Stimulated activated CD4-positive, alpha-beta T cell treated with anti-CD3 and anti-CD28 coated beads, Interleukin-1b, Interleukin-23, amount 100 ng/mL, for 4 hours (primary cell): ENCODE measurements at regions not wholly inside any gene's neighbourhood (a gene's known extent, or its start where the extent isn't known, plus 50 kb on each side); places are given as distances from the start of the nearest gene placed in this dataset.
"Not testable (repeated sequence)": the region's sequence is repeated elsewhere in the genome, so short reads cannot be mapped to it uniquely, and the experiment has no call there.

ENCODE experiments used
- DNase-seq, 2 donors: peaks; one replicate each; pipeline ENCODE4 v3.0.0-alpha.2; 2020; ENCODE audit warnings: low read depth in 2 of 2

DNA sequence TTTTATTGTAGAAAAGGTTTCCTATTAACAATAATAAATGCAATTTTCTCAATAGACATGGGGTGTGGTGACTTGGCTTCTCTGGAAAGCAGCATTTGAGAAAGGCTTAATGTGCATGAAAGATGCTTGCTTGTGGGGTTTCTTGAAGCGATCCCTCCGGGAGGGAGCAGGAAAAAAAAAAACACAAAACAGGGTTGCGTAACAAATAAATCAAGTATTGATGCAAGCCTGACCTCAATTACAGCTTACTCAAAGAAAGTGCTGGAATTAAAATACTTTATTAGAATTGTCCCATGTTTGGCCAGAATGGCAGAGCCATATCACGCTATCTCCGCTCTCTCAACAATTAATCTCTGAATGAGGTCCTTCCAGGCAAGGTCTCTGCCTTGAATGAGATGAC, 1612.5 kb downstream of the REEP3 start:
- no peak for DNase-seq

- no peak for DNase-seq
Measured at GRCh38 chr10:65135508-65135907, 1614.3 kb downstream of the REEP3 start.

GRCh38 chr10:65142641-65143435, 1621.6 kb downstream of the REEP3 start:
- DNase-seq = no peak

DNA sequence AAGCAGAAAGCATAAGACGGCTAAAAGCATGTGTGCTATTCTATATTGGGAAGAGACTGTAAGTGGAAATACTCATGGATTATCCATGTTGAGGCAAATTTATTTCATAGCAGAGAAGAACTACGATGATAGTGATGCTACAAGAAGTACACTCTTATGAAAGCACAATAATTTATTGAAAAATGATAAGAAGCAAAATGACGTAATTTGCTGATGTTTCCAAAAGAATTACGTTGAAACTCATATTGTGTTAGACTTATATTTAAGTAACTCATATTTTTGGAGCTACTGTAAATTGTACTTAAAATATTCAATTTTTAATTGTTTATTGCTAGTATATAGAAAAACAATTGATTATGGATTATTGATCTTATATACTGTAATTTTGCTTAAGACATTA, 1622.5 kb downstream of the REEP3 start:
- DNase-seq = no peak

DNA sequence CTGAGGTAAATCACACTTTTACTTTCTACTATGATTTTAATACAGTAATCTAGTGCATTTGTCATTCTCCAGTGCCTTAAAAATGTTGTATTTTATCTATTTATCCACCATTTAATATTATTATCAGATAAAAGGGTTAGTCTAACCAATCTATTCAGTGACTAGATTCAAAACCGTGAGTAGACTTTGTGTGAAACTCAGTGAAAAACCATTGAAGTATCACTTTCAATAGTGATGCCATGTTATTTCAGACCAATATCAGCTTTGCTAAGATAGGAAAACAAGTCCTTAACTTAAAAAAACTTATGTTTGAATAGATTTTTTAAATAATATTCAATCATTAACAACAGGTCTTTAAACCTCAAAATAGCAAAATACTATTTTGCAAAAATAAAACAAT, 1628.7 kb downstream of the REEP3 start:
- no peak for DNase-seq

DNA sequence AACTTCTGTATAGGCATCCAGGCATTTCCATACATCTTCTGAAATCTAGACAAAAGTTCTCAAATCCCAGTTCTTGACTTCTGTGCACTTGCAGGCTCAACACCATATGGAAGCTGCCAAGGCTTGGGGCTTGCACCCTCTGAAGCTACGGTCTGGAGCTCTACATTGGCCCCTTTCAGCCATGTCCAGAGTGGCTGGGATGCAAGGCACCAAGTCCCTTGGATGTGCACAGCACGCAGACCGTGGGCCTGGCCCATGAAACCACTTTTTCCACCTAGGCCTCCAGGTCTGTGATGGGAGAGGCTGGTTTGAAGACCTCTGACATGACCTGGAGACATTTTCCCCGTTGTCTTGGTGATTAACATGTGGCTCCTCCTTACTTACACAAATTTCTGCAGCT, 1645.1 kb downstream of the REEP3 start:
- no peak for DNase-seq

- no peak for DNase-seq
Measured at GRCh38 chr10:65172249-65172648, 1651.0 kb downstream of the REEP3 start.

- no peak for DNase-seq
Measured at GRCh38 chr10:65176994-65177393, 1655.8 kb downstream of the REEP3 start.

- no peak for DNase-seq
Measured at GRCh38 chr10:65183236-65183635, 1662.0 kb downstream of the REEP3 start.

DNA sequence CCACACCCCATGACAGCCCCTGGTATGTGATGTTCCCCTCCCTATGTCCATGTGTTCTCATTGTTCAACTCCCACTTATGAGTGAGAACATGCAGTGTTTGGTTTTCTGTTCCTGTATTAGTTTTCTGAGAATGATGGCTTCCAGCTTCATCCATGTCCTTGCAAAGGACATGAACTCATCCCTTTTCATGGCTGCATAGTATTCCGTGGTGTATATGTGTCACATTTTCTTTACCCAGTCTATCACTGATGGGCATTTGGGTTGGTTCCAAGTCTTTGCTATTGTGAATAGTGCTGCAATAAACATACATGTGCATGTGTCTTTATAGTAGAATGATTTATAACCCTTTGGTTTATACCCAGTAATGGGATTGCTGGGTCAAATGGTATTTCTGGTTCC, 1665.5 kb downstream of the REEP3 start:
- DNase-seq = not testable (repeated sequence)

- no peak for DNase-seq
Measured at GRCh38 chr10:65194126-65194525, 1672.9 kb downstream of the REEP3 start.

- DNase-seq = no peak
Measured at GRCh38 chr10:65194555-65194954, 1673.4 kb downstream of the REEP3 start.

DNA sequence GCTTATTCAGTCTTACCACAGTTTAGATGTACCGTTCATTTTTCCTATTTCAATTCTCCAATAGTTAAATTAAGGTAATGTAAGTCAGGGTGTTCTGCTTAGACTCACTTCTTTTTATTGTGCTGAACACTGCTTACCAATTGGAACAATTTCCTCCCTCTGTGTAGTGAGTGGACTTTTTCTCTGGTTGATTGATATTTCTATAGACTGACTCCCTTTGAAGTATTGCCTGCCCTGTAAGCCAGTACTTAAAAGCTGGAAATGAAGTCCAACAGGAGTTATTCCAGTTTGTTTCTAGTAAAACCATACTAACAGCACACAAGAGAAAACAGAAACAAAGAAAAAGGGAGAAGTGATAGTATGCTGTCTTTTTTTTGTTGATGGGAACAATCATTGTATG, 1674.9 kb downstream of the REEP3 start:
- no peak for DNase-seq

- DNase-seq = no peak
Measured at GRCh38 chr10:65197935-65198334, 1676.7 kb downstream of the REEP3 start.

GRCh38 chr10:65201491-65201890, 1680.3 kb downstream of the REEP3 start:
- DNase-seq = no peak

- no peak for DNase-seq
Measured at GRCh38 chr10:65204999-65205398, 1683.8 kb downstream of the REEP3 start.

GRCh38 chr10:65213170-65213569, 1692.0 kb downstream of the REEP3 start:
- DNase-seq = no peak

DNA sequence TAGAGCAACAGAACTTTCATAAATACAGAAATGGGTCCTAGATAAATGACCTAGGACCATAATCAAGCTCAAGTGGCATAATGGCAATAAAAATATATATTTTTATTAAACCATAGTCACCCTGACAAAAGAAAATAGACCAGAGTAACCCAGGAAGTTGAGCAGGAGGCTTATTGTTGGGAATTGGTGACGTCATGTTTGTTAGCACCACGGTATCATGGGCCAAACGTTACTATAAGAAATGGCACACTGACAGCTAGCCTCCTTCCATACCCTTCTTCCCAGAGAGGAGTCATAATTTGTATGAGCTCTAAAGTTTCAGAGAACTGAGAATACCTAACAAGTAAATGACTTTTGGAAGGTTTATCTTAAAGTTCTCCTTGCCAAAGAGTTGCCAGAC, 1698.2 kb downstream of the REEP3 start:
- no peak for DNase-seq

DNA sequence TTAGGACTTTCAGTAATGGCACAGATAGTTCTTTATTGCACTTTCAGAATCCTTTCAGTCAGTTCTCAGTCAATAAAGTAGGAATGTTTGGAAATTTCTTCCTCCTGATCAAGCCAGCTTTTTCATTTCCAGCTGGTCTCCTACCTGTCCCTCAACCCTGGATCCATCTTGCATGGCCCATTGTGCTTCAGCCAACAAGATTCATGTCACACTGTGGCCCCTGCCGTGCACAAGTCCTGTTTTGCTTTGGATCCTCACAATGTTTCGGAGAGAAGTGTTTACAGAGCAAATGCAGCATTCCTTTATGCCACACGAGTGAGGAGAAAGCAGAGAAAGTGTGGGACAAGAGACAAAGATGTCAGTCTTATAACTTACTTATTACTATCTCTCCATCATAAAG, 1694.7 kb upstream of the LRRTM3 start:
- no peak for DNase-seq

GRCh38 chr10:65234261-65234660, 1691.6 kb upstream of the LRRTM3 start:
- no peak for DNase-seq

- DNase-seq = no peak
Measured at GRCh38 chr10:65235266-65235665, 1690.6 kb upstream of the LRRTM3 start.

- DNase-seq = no peak
Measured at GRCh38 chr10:65235846-65236245, 1690.0 kb upstream of the LRRTM3 start.

DNA sequence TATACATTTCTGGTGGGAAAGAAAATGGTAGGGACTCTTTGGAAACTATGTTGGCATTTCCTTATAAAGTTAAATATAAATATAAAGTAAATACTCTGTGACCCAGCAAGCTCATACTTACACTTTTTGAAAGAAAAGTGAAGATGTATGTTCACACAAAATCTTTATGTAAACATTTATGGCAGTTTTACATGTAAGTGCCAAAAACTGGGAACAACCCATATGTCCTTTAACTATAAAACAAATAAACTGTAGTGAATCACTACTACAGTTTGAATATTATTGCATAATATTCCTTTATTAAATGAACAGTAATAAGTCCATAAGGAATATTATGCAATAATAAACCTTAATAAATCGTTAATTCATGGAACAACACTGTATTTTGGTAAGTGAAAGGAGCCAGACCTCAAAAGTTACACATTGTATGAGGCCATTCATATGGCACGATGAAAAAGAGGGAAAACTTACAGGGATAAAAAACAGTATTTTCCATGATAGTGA, 1660.3 kb upstream of the LRRTM3 start:
- no peak for DNase-seq

DNA sequence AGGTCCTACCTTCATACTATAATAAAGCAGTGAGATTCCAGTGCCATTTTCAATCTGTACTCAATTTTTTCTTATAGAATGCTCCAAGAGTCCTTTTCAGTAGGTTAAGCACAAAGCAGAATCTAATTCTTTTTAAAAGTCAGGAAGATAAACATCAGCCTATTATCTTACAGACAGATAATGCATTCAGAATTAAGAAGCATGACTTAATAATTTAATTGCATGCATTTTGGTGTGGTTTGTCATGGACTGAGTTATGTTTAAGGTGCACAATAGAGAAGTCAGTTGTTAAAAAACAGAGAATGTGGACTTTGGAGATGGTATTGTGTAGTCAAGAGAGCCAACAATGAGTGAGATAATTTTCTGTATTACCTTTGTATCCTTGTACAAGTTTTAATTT, 1656.3 kb upstream of the LRRTM3 start:
- DNase-seq = not testable (repeated sequence)
